Gastrocnemius medialis (tissue), 4 donors: ENCODE measurements at regions not wholly inside any gene's neighbourhood (a gene's known extent, or its start where the extent isn't known, plus 50 kb on each side); places are given as distances from the start of the nearest gene placed in this dataset.

Experiments used
- ATAC-seq, 2 donors: fragments of 150-250 bp; one replicate each; pipeline ENCODE4 v1.9.1; 2016
- DNase-seq, 2 donors: peaks; one replicate each; pipeline ENCODE4 v3.0.0-alpha.2; 2019
- H3K27ac ChIP-seq, 4 donors: fragments of 200-600 bp; sonication (generic); 1 replicate in 1 of 4; 2 replicates in 3 of 4; pipeline ENCODE4 v1.5.1; 2016 to 2018; ENCODE audit warnings: mild to moderate bottlenecking in 2 of 4, moderate library complexity in 1 of 4
- H3K27me3 ChIP-seq, 3 donors: fragments of 200-600 bp; sonication (generic) in 2 of 3; 1 replicate in 1 of 3; 2 replicates in 2 of 3; pipeline versions ENCODE4 v1.5.1 to v1.6.0; 2016 to 2019; ENCODE audit warnings: mild to moderate bottlenecking in 1 of 3, moderate library complexity in 1 of 3
- H3K36me3 ChIP-seq, 2 donors: fragments of 200-600 bp; sonication (generic) in 1 of 2; one replicate each; pipeline ENCODE4 v1.5.1; 2017 to 2018
- H3K4me1 ChIP-seq, 2 donors: fragments of 200-600 bp; sonication (generic) in 1 of 2; one replicate each; pipeline ENCODE4 v1.5.1; 2016 to 2017; ENCODE audit warnings: mild to moderate bottlenecking in 2 of 2
- H3K4me3 ChIP-seq, 4 donors: fragments of 200-600 bp; sonication (generic) in 3 of 4; 1 replicate in 1 of 4; 2 replicates in 3 of 4; pipeline ENCODE4 v1.5.1; 2016 to 2019; ENCODE audit warnings: mild to moderate bottlenecking in 2 of 4
- H3K9me3 ChIP-seq, 3 donors: fragments of 200-600 bp; sonication (generic) in 2 of 3; 1 replicate in 1 of 3; 2 replicates in 2 of 3; pipeline ENCODE4 v1.5.1; 2016 to 2019
- POLR2A ChIP-seq, 2 donors: fragments of 450-650 bp; IDR thresholded peaks; one replicate each; pipeline ENCODE4 v1.6.1; 2017; ENCODE audit warnings: antibody characterized with exemption in 2 of 2, mild to moderate bottlenecking in 2 of 2, moderate library complexity in 2 of 2
- in situ Hi-C, 4 donors: fragments of 200-750 bp; cut with MboI; loops; one replicate each; pipeline versions ENCODE4 v1.15.0 to v1.8.0; 2017; ENCODE audit warnings: low sequenced_read_pairs in 4 of 4
- intact Hi-C: fragments of 100-400 bp; cut with DNase I; formaldehyde crosslinking; loops from one replicate; pipeline ENCODE4 v1.15.1; 2023; ENCODE audit warnings: low total_unique reads
- TF ChIP-seq, protein P1 (sequence below), 5 experiments: fragments of 450-650 bp in 3 of 5; fragments of 200-600 bp in 2 of 5; sonication (generic) in 2 of 5; IDR thresholded peaks in 4 of 5; conservative IDR thresholded peaks in 1 of 5; 1 replicate in 4 of 5; 2 replicates in 1 of 5; pipeline ENCODE4 v1.5.1; 2016 to 2019; ENCODE audit warnings: antibody characterized with exemption in 5 of 5, mild to moderate bottlenecking in 3 of 5, moderate library complexity in 3 of 5

DNA sequence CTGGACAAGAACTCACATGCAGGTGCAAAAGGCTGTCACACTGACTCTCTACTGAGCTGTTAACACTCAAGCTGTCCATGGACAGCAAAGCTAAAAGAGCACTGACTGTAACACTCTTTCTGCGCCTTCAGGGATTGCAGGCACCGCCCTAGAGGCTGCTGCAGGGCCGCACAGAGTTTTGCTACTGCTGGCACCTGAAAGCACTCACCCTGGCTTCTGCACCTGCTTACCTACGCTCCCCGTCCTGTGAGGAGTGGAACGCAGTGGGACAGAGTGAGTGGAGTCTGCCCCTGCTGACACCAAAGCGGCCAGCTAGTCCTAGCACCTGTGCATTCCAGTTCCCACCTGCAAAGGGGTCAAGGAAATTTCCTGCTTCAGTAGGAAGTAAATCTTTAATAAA lies 941.3 kb downstream of the DIPK2A start:
- Histone ChIP-seq H3K27me3 (no peaks in the 10 kb centered on the region), H3K4me3 (no peak overlapping the region), H3K9me3 (no peaks in the 10 kb centered on the region), H3K27ac (no peak overlapping the region), H3K36me3 (no peaks in the 10 kb centered on the region), H3K4me1 (no peaks in the 10 kb centered on the region)
- TF ChIP-seq, protein P1, sequence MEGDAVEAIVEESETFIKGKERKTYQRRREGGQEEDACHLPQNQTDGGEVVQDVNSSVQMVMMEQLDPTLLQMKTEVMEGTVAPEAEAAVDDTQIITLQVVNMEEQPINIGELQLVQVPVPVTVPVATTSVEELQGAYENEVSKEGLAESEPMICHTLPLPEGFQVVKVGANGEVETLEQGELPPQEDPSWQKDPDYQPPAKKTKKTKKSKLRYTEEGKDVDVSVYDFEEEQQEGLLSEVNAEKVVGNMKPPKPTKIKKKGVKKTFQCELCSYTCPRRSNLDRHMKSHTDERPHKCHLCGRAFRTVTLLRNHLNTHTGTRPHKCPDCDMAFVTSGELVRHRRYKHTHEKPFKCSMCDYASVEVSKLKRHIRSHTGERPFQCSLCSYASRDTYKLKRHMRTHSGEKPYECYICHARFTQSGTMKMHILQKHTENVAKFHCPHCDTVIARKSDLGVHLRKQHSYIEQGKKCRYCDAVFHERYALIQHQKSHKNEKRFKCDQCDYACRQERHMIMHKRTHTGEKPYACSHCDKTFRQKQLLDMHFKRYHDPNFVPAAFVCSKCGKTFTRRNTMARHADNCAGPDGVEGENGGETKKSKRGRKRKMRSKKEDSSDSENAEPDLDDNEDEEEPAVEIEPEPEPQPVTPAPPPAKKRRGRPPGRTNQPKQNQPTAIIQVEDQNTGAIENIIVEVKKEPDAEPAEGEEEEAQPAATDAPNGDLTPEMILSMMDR (IDR thresholded peaks at IDR 0.05 in 4 of 5, conservative IDR thresholded peaks at IDR 0.05 in 1 of 5), result no peak
- TF ChIP-seq POLR2A (IDR thresholded peaks at IDR 0.05), result no peak
- ATAC-seq (no peak), DNase-seq (no peak)
- intact Hi-C loops (no loop called here), in situ Hi-C loops (no loop called here)

DNA sequence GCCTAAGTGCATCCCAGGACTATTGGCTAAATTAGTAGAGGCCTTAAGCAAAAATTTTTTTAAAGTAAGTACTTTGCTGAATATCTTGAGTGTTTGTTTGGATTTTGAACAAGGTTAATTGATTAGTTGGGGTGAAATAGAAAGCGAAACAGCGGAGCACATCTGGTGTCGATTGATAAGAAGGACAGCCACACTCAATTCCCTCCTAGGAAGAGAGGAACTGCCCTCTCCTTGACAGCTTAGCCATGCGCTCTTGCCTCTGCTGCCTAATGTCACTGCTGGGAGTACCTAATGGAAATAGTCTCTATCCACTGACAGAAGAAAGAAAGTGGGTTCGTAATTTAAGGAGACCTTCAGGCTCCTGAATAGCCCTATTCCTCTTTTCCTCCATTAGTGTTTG lies 943.6 kb downstream of the DIPK2A start:
- in situ Hi-C loops (no loop called here), intact Hi-C loops (no loop called here)
- no peaks in the 10 kb centered on the region for H3K36me3 ChIP-seq
- no peak overlapping the region for H3K4me3 ChIP-seq
- no peak overlapping the region for H3K27ac ChIP-seq
- no peaks in the 10 kb centered on the region for H3K27me3 ChIP-seq
- H3K9me3 ChIP-seq, result no peaks in the 10 kb centered on the region
- no peaks in the 10 kb centered on the region for H3K4me1 ChIP-seq
- TF ChIP-seq, protein P1 (IDR thresholded peaks at IDR 0.05 in 4 of 5, conservative IDR thresholded peaks at IDR 0.05 in 1 of 5), result no peak
- no peak for TF ChIP-seq POLR2A (IDR thresholded peaks at IDR 0.05)
- no peak for ATAC-seq
- DNase-seq, result no peak

DNA sequence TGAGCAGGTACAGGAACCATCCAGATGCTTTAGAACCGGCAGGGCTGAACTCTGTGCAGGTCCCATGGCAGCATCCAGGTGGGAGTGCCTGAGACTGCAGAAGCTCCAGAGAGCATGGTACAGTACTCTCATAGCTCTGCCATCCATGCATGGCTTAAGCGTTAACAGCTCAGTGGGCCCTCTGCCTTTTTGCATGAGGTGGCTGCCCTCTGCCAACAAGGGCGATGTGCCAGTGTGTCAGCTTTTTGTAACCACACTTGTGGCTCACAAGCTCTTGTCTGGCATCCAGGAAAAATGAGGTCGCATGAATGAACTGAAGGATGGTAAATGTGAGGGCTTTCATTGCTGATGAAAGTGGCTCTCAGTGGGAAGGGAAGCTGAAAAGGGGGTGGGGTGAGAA lies 950.1 kb downstream of the DIPK2A start:
- in situ Hi-C loops (no loop called here), intact Hi-C loops (no loop called here)
- H3K36me3 ChIP-seq, result no peaks in the 10 kb centered on the region
- H3K4me3 ChIP-seq, result no peak overlapping the region
- ATAC-seq (no peak), DNase-seq (no peak)
- H3K9me3 ChIP-seq, result no peaks in the 10 kb centered on the region
- TF ChIP-seq, protein P1 (IDR thresholded peaks at IDR 0.05 in 4 of 5, conservative IDR thresholded peaks at IDR 0.05 in 1 of 5), result no peak
- no peak for TF ChIP-seq POLR2A (IDR thresholded peaks at IDR 0.05)
- no peaks in the 10 kb centered on the region for H3K27me3 ChIP-seq
- no peak overlapping the region for H3K27ac ChIP-seq
- H3K4me1 ChIP-seq, result no peaks in the 10 kb centered on the region

DNA sequence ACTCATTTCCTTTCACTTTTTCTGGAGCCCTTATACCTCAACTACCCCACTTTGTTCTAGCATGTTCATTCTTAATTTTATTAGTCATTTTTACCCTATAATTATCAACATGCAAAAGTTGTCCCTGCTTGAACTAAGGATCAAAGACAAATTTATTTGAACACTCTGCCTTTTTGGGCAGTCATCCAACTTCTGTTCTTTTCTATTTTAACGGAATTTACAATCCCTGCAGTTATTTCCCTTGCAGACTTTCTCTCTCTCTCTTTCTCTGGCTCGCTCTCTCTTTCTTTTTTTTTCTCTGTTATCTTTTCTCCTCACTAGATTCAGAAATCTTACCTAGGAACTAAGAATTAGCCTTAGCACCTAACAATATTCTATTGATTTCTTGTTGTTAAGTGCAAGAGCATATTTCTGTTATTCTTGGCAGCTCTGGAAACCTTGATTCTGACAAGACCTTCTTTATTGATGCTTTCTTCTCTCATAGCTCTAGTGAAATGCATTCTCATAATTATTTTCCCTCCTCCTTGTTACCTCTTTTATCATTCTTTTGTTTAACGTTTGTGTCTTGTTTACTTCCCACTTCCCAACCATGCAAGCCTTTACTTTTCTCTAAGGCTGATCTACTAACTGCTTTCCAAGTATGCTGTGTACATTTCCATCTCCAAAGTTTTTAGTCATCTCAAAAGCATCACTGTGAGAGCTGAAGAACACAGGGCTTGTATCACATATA lies 951.6 kb downstream of the DIPK2A start:
- intact Hi-C loops, result no loop called here
- DNase-seq (no peak), ATAC-seq (no peak)
- Histone ChIP-seq H3K4me3 (no peak overlapping the region), H3K36me3 (no peaks in the 10 kb centered on the region), H3K27ac (no peak overlapping the region), H3K27me3 (no peaks in the 10 kb centered on the region), H3K4me1 (no peaks in the 10 kb centered on the region), H3K9me3 (no peaks in the 10 kb centered on the region)
- in situ Hi-C loops, result no loop called here
- TF ChIP-seq, protein P1 (IDR thresholded peaks at IDR 0.05 in 4 of 5, conservative IDR thresholded peaks at IDR 0.05 in 1 of 5), result no peak
- no peak for TF ChIP-seq POLR2A (IDR thresholded peaks at IDR 0.05)

DNA sequence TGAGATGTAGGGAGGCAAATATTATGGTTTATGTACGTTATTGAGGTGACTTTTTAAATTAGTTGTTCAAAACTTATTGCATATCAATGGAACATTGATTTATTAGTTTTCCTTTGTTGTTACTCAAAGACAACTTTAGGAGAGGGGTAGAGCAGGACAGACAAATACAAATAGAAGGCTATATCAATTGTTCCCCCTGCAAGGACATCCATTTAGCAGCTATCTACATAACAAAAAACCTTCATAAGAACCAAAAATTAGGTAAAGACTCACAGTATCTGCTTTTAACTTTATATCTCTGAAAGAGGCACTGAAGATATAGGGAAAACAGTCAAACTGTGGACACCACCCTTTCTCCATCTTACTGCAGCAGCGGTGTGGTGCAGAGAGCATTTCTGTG lies 958.8 kb downstream of the DIPK2A start:
- H3K27ac ChIP-seq, result no peak overlapping the region
- H3K27me3 ChIP-seq, result no peaks in the 10 kb centered on the region
- no peak overlapping the region for H3K4me3 ChIP-seq
- in situ Hi-C loops (no loop called here), intact Hi-C loops (no loop called here)
- H3K9me3 ChIP-seq, result no peaks in the 10 kb centered on the region
- no peak for ATAC-seq
- H3K4me1 ChIP-seq, result no peaks in the 10 kb centered on the region
- H3K36me3 ChIP-seq, result no peaks in the 10 kb centered on the region
- no peak for TF ChIP-seq POLR2A (IDR thresholded peaks at IDR 0.05)
- TF ChIP-seq, protein P1 (IDR thresholded peaks at IDR 0.05 in 4 of 5, conservative IDR thresholded peaks at IDR 0.05 in 1 of 5), result no peak
- DNase-seq, result no peak
